ENCODE measurements at regions not wholly inside any gene's neighbourhood (a gene's known extent, or its start where the extent isn't known, plus 50 kb on each side); places are given as distances from the start of the nearest gene placed in this dataset.

- H3K27me3 ChIP-seq (ENCODE audit: insufficient read depth, low read length) = no peaks in the 10 kb centered on the region
- no peak overlapping the region for H3K4me3 ChIP-seq (ENCODE audit: low read depth, low read length, poor library complexity, severe bottlenecking)
- no peaks in the 10 kb centered on the region for H3K9me2 ChIP-seq (ENCODE audit: low read depth, low read length)
- no peaks in the 10 kb centered on the region for H3K36me3 ChIP-seq (ENCODE audit: insufficient read depth, low read length)
- no peak for TF ChIP-seq EZH2 (IDR thresholded peaks at IDR 0.05; ENCODE audit: borderline replicate concordance, low read length)
- TF ChIP-seq, protein P1, sequence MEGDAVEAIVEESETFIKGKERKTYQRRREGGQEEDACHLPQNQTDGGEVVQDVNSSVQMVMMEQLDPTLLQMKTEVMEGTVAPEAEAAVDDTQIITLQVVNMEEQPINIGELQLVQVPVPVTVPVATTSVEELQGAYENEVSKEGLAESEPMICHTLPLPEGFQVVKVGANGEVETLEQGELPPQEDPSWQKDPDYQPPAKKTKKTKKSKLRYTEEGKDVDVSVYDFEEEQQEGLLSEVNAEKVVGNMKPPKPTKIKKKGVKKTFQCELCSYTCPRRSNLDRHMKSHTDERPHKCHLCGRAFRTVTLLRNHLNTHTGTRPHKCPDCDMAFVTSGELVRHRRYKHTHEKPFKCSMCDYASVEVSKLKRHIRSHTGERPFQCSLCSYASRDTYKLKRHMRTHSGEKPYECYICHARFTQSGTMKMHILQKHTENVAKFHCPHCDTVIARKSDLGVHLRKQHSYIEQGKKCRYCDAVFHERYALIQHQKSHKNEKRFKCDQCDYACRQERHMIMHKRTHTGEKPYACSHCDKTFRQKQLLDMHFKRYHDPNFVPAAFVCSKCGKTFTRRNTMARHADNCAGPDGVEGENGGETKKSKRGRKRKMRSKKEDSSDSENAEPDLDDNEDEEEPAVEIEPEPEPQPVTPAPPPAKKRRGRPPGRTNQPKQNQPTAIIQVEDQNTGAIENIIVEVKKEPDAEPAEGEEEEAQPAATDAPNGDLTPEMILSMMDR (IDR thresholded peaks at IDR 0.05; ENCODE audit: low read length) = no peak
- H3K79me2 ChIP-seq (ENCODE audit: insufficient read depth, low read length) = no peaks in the 10 kb centered on the region
- H3K9ac ChIP-seq (ENCODE audit: low read length) = no peak overlapping the region
- no peaks in the 10 kb centered on the region for H3F3A ChIP-seq (ENCODE audit: insufficient read depth, low read length)
- no peak overlapping the region for H2AFZ ChIP-seq (ENCODE audit: low read length)
- H3K27ac ChIP-seq (ENCODE audit: low read depth, low read length, poor library complexity, severe bottlenecking) = no peak overlapping the region
- H3K9me3 ChIP-seq (ENCODE audit: low read length) = no peaks in the 10 kb centered on the region
- no peaks in the 10 kb centered on the region for H3K4me1 ChIP-seq (ENCODE audit: insufficient read depth, low read length, severe bottlenecking)
- H3K4me2 ChIP-seq (ENCODE audit: low read length) = no peak overlapping the region
- no peaks in the 10 kb centered on the region for H4K20me1 ChIP-seq (ENCODE audit: insufficient read depth, low read length)
Observed at GRCh38 chr18:7490104-7490503, 77.0 kb upstream of the PTPRM start.

DNA sequence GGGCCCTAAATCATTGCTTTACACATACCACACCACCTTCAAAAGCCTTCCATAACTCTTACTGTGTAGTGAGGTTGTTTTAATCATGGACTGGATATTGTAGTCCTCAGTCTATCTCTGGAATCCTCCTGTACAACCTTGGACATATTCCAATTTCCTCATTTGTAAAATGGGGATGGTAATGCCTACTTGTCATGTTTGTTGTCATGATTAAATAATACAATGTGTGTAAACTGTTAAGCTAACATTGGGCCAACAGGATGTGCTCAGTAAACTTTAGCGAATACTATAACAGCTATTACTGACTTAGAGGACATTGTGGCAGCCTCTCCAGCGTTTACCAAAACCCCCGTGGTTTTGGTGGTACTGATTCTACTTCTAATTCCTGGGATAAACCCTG, 74.7 kb upstream of the PTPRM start:
- no peaks in the 10 kb centered on the region for H3K9me3 ChIP-seq (ENCODE audit: low read length)
- H3K9me2 ChIP-seq (ENCODE audit: low read depth, low read length) = no peaks in the 10 kb centered on the region
- H3K4me1 ChIP-seq (ENCODE audit: insufficient read depth, low read length, severe bottlenecking) = no peaks in the 10 kb centered on the region
- H3K79me2 ChIP-seq (ENCODE audit: insufficient read depth, low read length) = no peaks in the 10 kb centered on the region
- H3K36me3 ChIP-seq (ENCODE audit: insufficient read depth, low read length) = no peaks in the 10 kb centered on the region
- TF ChIP-seq EZH2 (IDR thresholded peaks at IDR 0.05; ENCODE audit: borderline replicate concordance, low read length) = no peak
- TF ChIP-seq, protein P1 (IDR thresholded peaks at IDR 0.05; ENCODE audit: low read length) = no peak
- H3F3A ChIP-seq (ENCODE audit: insufficient read depth, low read length) = no peaks in the 10 kb centered on the region
- no peak overlapping the region for H3K4me3 ChIP-seq (ENCODE audit: low read depth, low read length, poor library complexity, severe bottlenecking)
- H4K20me1 ChIP-seq (ENCODE audit: insufficient read depth, low read length) = no peaks in the 10 kb centered on the region
- H2AFZ ChIP-seq (ENCODE audit: low read length) = no peak overlapping the region
- no peak overlapping the region for H3K4me2 ChIP-seq (ENCODE audit: low read length)
- no peak overlapping the region for H3K9ac ChIP-seq (ENCODE audit: low read length)
- no peak overlapping the region for H3K27ac ChIP-seq (ENCODE audit: low read depth, low read length, poor library complexity, severe bottlenecking)
- no peaks in the 10 kb centered on the region for H3K27me3 ChIP-seq (ENCODE audit: insufficient read depth, low read length)

GRCh38 chr18:7497081-7497480, 70.0 kb upstream of the PTPRM start:
- TF ChIP-seq, protein P1 (IDR thresholded peaks at IDR 0.05; ENCODE audit: low read length) = no peak
- no peak for TF ChIP-seq EZH2 (IDR thresholded peaks at IDR 0.05; ENCODE audit: borderline replicate concordance, low read length)

More at GRCh38 chr18:7497081-7497480, 70.0 kb upstream of the PTPRM start:
- H3F3A ChIP-seq (ENCODE audit: insufficient read depth, low read length) = no peaks in the 10 kb centered on the region
- no peak overlapping the region for H3K4me3 ChIP-seq (ENCODE audit: low read depth, low read length, poor library complexity, severe bottlenecking)
- H3K4me1 ChIP-seq (ENCODE audit: insufficient read depth, low read length, severe bottlenecking) = no peaks in the 10 kb centered on the region
- H4K20me1 ChIP-seq (ENCODE audit: insufficient read depth, low read length) = no peaks in the 10 kb centered on the region
- H3K9me2 ChIP-seq (ENCODE audit: low read depth, low read length) = no peaks in the 10 kb centered on the region
- H3K9me3 ChIP-seq (ENCODE audit: low read length) = no peaks in the 10 kb centered on the region
- no peaks in the 10 kb centered on the region for H3K27me3 ChIP-seq (ENCODE audit: insufficient read depth, low read length)
- H3K4me2 ChIP-seq (ENCODE audit: low read length) = no peak overlapping the region
- H2AFZ ChIP-seq (ENCODE audit: low read length) = no peak overlapping the region
- H3K79me2 ChIP-seq (ENCODE audit: insufficient read depth, low read length) = no peaks in the 10 kb centered on the region
- H3K27ac ChIP-seq (ENCODE audit: low read depth, low read length, poor library complexity, severe bottlenecking) = no peak overlapping the region
- no peaks in the 10 kb centered on the region for H3K36me3 ChIP-seq (ENCODE audit: insufficient read depth, low read length)
- no peak overlapping the region for H3K9ac ChIP-seq (ENCODE audit: low read length)
